ENCODE measurements at regions not wholly inside any gene's neighbourhood (a gene's known extent, or its start where the extent isn't known, plus 50 kb on each side); places are given as distances from the start of the nearest gene placed in this dataset.
"Not testable (repeated sequence)": the region's sequence is repeated elsewhere in the genome, so short reads cannot be mapped to it uniquely, and the experiment has no call there.

DNA sequence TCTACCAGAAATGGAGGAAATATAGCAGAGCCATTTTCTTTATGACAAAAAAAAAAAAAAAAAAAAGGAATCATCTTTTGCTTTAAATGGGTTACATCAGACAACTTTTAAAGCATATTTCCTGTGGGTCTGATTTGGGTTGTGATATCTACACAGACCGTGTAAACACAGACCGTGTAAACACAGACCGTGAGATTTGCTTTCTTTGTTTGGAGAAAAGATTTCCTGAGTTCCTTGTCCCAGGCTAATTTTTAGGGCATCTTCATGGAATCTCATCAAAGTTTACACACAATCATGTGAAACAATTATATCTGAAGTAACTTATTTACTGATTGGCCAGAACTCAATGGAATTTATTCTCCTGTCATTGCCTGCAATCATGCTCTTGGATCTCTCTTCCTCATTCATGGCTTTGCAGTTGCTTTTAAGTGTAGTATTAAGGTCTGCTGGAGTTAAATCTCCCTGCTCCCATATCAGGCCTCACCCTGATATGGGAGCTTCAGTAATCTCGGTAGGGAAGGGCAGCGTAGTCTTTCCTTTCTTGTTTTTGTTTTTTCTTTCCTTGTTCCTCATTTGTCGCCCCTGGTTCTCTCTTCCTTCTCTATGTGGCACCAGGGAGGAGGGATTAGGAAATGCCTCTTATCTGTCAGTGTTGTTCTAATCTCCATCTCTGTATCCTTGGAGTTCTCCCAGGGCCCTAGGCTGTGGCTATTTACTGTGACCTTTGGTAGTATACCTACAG lies 248.6 kb upstream of the JADE1 start:
- no peak for DNase-seq

DNA sequence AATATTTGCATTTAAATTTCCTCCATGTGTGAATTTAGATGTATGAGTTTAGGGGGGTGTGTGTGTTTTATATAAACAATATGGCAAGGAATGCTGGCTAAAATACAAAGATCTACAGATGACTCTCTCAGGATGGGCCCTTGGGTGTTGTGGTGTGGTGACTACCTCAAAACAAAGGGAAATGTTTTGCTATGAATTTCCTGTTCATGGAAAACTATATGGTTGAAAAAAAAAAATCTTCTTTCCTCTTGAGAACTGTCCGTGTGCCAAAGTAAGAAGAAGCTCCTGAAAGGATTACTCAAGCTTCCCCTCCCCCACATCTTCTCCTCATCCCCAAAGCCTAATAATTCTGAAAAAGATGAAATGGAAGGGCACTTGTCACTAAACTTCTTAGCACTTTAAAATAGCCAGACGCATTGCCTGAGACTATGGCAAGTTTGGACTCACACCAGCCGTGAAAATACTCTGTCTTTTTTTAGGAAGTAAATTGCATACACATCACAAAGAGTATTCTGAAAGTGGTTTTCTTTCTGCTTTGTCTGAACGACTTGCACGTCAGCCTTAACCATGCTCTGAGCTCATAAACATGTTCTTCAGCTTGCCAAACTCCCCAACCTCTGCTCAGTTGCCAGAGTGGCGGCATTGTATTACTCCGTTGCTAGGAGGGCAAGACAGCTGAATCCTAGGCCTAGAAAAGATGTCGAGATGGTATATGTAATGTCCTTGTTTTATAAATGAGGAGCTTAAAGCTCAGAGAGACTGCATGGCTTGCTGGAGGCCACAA lies 250.4 kb upstream of the JADE1 start:
- DNase-seq, result no peak

DNA sequence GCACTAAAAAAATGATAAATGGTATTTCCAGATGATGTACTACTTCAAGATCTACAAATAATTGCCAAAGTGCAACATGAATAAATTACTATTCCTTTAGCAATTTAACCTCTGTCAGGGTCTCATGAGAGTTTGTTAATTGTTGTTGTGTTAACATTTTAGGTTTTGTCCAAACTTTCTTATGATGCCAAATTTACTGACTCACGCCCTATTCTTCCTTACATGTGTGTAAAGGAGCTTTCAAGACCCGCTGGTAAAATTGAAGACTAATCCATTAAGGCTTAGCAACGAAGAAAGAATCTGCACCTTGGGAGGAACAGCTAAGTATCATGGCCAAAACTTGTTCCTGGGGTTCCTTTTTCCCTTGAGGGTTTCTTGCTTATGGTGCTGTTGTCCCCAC lies 252.7 kb upstream of the JADE1 start:
- no peak for DNase-seq

DNA sequence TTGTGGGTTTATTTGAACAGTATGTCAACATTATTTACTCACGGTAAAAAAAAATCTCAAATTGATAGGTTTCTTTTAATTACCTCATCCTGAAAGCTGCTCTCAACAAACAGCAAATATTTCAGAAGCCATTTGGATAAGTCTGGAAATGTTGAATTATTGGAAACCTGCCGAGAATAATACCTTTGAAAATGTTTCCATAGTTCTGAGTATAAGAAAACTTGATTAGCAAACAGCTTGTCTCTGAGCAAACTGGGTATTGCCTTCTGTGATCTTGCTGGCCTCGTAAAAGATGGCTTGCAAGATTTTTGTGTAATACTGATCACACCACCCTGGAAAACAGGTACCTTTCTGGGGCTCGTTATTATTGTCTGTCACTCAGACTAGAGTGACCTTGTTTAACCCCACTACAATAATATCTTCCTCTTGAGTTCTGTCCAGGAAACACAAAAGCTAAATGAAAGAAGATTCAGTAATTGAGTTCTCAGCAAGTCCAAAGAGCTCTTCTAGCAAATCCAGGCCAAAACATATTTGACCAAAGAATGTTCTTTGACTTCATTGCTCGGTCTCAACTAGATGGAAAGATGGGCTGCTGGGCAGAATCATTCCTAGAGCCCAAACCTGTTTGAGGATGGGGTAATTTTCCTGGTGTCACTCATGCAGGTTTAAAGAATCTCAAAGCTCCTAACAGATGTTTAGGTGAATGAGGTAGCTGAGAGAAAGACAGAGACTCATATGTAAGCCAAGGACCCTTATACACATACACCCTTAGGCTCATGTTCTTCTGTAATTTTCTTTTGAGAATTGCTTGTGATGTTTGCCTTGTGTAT lies 255.6 kb upstream of the JADE1 start:
- DNase-seq, result no peak

DNA sequence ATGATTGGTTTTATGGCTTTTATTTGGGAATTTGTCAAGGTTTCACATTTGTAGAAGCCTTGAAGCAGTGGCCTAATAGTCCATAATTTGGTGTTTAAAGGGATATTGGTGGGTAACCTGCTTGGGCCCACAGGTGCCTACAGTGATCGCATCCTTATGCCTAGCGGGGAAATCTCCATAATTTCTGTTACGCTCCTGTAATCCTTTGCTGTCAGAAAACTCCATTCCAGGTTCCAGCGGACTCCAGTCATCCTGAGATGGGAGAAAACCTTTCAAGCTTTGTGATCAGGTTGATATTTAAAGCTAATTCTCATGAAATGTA lies 257.0 kb upstream of the JADE1 start:
- no peak for DNase-seq

DNA sequence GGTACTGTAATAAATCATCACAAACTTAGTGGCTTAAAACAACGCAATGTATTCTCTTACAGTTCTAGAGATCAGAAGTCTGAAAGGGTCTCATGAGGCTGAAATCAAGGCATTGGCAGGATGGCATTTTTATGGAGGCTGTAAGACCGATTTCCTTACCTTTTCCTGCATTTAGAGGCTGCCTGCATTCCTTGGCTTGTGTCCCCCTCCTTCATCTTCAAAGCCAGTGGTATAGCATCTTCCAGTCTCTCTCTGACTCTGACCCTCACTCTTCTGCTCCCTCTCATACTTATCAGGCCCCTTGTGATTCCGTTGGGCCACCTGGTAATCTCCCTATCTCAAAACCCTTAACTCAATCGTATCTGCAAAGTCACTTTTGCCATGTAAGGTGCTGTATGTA lies 258.2 kb upstream of the JADE1 start:
- DNase-seq, result no peak

DNA sequence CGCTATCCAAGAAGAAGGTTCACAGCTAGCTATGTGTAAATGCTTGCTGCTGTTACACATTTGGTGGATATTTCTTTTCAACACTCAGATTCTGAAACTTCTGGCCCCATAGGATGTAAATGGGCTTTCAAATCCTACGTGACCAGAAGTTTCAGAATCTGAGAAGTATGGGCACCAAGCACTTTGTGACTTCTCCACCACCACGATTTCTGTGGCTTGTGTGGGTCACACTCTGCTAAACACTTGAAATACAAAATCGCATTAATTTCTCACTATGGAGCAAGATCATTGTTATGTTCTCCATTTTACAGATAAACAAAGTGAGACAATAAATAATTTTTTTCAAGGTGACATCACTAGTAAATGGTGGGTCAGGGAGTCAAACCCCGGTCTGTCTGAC lies 259.4 kb upstream of the JADE1 start:
- DNase-seq, result no peak

DNA sequence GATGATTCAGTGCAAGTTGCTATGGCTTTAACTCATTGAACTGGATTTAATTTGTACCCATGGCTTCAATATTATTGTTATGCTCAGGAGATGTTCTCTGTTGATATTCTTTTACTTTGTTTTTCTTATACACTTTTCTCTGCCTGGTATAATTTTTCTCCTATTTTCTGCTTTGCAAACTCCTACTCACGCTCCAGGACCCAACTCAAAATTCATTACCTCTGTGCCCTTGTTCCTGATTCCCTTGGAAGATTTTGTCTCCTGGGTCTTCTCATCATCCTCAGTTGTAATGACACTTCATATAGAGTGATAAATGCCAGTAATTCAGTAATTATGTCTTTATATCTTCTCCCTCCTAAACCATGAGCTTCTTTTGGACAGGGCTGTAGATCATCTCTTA lies 259.9 kb upstream of the JADE1 start:
- DNase-seq, result no peak

DNA sequence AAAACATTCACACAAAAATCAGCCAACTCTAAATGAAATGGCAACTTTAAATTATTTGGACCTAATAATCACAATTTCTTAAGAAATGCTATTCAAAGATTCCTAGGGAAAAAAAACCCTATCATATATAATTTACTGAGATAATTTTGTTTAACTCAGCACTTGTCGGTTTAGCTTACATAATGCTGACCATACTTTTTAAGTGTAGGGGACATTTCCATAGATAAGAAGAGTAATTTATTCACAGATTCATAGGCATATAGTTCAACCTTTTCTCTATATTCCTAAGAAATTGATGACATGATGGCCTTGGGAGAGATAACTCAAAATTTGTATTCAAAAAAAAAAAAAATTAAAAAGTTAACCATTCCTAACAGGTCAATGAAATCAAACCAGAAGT lies 260.8 kb upstream of the PGRMC2 start:
- no peak for DNase-seq

DNA sequence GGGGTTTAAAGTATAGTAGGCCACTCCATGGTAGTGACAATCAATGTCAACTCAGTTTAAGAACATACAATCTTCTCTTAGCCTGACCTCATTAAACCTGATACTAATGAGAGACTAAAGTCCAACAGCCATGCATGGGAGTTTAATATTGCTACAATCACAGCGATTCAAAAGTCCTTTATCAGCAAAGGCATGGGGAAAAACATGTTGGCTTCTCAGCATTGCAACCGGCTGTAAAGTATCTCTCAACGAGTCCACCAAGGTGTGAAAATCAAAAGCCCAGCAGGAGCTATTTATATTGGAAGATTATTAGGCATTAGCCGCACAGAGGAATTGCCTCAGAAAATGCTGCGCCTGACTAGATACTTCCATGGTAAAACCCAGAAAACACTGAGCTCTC lies 256.7 kb upstream of the PGRMC2 start:
- no peak for DNase-seq

DNA sequence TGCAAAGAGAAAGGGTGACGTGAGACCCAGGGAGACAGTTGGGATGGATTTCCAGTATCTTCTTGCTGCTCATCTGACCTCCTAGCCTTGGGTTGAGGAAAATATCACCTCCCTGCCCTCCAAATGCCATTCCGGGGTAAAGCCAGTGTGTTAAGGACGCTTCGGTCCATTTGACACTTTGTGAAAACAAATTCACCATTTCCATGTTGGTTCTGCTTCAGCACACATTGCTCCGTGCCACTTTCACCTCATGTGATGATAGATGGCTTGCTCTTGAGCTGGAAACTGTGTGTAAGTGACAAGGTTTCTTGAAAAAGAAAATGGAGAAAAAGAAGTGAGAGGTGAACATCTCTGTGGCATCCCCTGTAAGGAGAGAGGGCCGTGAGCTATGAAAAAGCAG lies 256.1 kb upstream of the PGRMC2 start:
- DNase-seq, result no peak

DNA sequence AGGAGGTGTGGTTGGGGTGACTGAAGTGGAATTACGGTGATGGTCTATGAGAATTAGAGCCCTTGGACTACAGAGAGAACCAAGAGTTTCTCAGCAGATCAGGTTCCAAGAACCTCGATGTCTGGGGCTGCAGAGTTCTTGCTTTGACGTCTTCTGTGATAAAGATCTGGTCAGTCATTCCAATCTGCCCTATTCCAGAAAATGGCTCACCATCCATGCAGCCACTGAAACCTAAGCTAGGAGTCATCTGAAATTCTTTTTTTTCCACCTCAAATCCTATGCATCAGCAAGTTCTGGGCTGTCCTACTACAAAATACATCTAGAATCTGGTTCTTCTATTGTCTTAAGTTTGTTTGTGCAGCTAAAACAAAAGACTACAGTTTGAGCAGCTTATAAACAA lies 254.4 kb upstream of the PGRMC2 start:
- no peak for DNase-seq

DNA sequence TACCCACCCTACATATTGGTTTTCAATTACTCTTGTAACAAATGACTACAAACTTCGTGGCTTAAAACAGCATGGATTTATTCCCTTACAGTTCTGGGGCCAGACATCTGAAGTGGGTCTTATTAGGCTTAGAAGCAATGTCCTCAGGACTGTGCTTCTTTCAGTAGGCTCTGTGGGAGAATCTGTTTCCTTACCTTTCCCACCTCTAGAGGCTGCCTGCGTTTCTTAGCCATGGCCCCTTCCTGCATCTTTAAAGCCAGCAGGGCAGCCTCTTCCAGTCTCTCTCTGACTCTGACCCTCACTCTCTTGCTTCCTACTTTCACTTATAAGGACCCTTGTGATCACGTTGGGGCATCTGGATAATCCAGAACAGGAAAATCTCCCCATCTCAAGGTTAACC lies 252.5 kb upstream of the PGRMC2 start:
- no peak for DNase-seq

DNA sequence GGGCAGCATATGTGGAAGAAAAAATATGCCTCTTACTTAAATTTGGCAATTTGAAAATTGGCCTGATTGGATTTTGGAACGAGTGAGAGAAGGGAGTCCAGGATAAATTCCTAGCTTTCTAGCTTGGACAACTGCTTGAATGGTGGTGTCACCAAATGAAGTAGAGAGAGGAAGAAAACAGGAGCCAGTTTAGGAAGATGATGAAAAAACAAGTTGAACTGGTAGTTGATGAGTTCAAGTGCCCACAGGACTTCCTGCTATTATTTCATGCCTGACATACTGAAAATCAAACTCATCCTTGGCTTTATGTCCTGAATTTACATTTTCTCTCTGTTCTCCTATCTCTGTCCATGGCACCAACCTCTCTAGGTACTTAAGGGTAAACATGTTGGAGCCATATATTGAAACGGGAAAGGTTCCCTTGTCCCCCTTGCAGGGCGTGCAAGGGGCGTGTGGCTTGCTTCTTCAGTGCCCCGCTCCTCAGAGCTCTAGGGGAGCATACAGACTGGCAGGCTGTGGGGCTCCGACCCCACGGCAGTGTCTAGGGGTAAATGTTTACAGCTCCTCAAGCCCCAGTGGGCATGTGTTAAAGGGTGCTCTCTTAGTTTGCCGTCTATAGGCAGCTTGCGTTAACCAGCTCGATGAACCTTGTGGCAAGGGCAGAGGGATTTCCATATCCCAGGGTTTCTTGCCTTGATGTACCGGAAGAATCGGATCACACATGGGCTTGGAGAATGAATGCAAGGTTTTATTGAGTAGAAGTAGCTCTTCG lies 250.7 kb upstream of the PGRMC2 start:
- DNase-seq, result no peak

DNA sequence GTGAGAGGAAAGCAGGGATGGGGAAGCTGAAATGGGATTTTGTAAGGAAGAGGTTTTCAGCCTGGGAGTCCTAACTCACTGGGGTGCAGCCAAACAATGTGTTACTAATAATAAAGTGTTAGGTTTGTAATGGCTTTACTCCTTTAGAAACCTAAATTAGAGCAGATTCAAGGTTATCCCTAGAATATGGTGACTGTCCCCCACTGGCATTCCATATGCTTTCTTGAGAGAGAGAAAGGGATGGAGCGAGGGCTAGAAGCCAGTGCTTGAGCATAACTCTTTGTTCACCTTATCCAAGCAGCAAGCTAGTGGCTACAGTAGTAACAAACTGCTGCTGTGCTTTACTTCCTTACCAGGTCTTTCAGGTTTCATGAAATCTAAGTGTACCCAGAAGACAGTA lies 249.1 kb upstream of the PGRMC2 start:
- DNase-seq, result no peak

DNA sequence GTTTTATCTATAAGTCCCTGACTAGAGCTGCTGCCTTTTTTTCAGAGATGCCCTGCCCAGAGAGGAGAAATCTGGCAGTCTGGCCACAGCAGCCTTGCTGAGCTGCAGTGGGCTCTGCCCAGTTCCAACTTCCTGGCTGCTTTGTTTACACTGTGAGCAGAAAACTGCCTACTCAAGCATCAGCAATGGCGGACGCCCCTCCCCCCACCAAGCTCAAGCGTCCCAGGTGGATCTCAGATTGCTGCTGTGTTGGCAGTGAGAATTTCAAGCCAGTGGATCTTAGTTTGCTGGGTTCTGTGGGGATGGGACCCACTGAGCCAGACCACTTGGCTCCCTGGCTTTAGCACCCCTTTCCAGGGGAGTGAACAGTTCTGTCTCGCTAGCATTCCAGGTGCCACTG lies 247.9 kb upstream of the PGRMC2 start:
- DNase-seq, result not testable (repeated sequence)

DNA sequence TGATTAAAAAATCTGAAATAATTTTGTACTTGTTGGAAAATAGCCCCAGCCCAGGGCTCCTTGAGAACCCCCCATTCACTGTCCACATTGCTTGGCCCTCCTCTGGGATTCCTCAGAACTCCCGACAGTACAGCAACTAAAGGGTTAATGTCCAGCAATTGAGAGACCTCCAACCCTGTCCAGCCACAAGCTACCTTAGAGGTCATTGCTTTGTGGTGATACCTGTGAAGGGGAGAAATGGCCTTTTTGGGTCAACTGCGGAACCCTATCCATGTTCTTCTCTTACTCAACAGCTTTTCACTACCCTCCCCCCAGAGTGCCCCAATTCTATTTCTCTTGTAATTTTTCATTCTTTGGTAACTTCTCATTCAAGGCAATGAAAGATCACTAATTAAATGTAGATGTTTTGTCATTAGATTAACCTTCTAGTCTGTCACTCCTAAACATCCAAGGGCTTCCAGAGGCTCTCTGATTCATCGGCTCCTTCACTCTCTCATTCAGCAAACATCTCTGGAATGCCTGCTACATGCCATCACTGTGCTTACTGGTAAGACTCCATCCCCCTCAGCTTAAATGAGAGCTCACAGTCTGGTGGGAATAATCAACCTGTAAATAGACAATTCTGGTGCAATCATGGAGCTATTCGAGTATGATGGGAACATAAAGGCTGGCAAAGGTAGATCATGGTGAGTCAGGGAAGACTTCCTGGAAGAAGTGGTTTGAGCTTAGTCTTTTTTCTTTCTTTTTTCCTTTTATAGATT lies 241.4 kb upstream of the PGRMC2 start:
- DNase-seq, result no peak

DNA sequence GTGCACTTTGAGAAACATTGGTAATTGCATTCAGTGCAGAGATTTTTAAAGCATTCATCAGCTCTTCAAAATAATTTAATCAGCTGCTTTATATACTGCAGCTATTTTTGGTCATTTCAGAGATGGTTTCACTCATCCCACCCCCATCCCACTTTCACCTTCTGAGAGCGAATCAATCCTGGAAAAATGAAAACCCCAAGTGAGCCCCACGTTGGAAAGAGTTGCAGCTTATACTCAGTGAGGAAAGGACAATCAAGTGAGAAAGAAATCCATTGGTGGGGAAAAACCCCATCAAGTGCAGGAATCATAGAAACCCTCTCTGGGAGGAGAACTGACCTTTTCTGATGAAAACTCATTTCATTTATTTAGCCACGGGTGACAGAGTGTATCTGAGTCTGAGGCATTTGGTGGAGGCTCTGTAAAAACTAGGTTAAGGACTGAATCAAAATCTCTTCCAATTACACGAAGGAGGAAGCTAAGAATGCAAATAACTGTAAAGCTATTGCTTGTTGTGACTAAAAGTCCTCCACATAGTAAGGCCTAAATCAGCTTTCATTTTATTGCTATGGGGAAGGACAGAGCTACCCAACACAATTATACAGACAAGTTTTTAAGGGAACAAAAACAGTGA lies 240.4 kb upstream of the PGRMC2 start:
- DNase-seq, result no peak

DNA sequence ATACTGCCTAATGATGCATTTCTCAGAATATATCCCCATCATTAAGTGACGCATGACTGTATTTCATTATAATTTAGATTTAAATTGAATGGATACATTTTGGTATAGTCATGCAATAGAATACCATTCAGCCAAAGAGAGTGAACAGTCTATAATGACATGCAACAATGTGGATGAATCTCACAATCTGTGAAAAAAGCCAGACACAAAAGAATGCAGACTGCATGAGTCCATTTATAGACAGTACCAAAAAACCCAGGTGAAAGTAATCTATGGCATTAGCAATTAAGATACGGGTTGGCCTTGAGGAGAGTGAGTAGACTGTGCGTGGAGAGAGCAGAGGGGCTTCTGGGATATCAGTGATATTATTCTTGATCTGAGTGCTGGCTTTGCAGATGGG lies 239.7 kb upstream of the PGRMC2 start:
- DNase-seq, result no peak

DNA sequence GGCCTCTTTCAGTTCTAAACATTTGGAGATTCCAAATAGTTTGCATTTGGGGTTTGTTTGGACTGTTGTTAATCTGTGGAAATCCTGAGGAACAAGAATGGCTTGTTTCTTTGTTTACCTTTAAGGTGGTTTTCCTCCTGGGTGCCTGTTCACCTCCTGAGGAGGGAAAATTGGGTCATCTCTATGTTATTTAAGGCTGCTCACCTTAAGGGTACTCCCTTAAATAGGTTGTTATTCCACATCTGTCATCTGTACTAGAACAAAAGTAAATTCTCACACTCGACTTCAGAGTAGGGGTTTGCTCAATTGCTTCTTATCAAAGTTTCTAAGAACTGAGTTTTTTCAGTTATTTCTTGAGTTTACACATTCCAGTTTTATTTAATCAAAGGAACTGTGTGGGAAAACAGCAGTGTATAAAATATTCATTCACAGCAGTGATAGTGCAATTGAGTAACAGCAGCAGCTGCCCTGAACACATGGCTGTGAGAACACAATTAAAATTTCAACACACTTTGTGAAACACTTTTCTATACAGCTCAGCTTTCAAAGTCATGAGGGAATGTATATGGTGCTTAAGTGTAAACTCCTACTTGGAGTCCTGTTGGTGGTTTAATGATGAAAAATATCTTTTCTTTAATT lies 238.5 kb upstream of the PGRMC2 start:
- DNase-seq, result no peak

DNA sequence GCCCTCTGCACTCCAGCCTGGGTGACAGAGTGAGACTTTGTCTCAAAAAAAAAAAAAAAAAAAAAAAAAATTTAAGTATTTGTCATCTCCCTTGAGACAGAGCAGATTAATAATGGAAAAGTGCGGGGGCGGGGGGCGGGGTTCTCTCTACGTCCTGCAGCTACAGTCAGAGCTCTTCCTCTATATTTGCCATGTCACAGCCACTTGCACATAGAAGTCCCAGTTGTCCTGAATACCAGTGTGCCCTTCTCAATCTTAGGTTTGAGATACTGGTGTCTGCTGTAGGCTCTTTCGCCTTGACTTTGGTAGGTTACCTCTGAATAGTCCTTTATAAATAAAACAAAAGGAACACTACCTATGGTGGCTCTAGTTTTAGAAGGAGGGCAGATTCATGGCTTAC lies 237.8 kb upstream of the PGRMC2 start:
- no peak for DNase-seq
